ENCODE measurements at regions not wholly inside any gene's neighbourhood (a gene's known extent, or its start where the extent isn't known, plus 50 kb on each side); places are given as distances from the start of the nearest gene placed in this dataset.

DNA sequence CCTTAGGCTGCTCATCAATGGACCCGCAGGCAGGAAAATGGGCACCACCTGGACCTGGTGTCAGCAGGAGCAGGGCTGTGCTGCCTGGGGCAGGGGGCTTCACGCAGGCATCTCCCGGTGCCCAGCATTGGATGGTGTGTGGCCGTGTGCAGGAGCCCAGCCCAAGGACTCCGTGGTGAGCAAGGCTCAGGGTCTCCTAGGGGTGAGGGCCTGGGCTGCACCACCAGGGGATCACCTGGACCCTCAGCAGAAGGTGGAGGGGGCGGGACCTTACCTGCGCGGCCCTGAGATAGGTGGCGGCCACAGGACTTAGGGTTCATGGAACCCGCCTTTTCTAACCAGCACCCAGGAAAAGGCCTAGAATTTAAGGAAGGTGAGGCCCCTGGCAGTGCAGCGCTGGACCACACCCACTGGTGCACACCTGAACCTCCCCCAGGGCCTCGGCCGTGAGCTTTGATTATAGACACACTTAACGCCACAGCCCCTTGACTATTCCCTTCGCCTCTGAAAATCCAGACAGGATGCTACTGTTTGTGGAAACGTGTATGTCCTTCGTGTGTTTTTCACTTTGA, 89.0 kb downstream of the TMEM18 start:
- H3K4me3 ChIP-seq (ENCODE audit: low read length in 3 of 3), result no peak overlapping the region
- intact Hi-C loops (cut with DNase I), result no loop called here
- no peak overlapping the region for H3K27ac ChIP-seq (ENCODE audit: low read depth in 2 of 2, low read length in 2 of 2)
- TF ChIP-seq, protein P1, sequence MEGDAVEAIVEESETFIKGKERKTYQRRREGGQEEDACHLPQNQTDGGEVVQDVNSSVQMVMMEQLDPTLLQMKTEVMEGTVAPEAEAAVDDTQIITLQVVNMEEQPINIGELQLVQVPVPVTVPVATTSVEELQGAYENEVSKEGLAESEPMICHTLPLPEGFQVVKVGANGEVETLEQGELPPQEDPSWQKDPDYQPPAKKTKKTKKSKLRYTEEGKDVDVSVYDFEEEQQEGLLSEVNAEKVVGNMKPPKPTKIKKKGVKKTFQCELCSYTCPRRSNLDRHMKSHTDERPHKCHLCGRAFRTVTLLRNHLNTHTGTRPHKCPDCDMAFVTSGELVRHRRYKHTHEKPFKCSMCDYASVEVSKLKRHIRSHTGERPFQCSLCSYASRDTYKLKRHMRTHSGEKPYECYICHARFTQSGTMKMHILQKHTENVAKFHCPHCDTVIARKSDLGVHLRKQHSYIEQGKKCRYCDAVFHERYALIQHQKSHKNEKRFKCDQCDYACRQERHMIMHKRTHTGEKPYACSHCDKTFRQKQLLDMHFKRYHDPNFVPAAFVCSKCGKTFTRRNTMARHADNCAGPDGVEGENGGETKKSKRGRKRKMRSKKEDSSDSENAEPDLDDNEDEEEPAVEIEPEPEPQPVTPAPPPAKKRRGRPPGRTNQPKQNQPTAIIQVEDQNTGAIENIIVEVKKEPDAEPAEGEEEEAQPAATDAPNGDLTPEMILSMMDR (IDR thresholded peaks at IDR 0.05; ENCODE audit: borderline replicate concordance, extremely low read depth, insufficient read depth), result no peak
- H3K9me3 ChIP-seq (ENCODE audit: control insufficient read depth in 2 of 3, insufficient read depth in 1 of 3, low read length in 3 of 3), result no peaks in the 10 kb centered on the region
- H3K4me1 ChIP-seq (ENCODE audit: control insufficient read depth in 2 of 3, insufficient read depth in 2 of 3, low read depth in 1 of 3, low read length in 3 of 3), result no peaks in the 10 kb centered on the region
- H3K9ac ChIP-seq (ENCODE audit: low read length in 3 of 3), result no peak overlapping the region
- peak in 1 of 5 donors; percentile 66 for DNase-seq
- H3K36me3 ChIP-seq (ENCODE audit: control insufficient read depth in 2 of 3, insufficient read depth in 3 of 3, low read length in 3 of 3), result no peaks in the 10 kb centered on the region
- no peak for FAIRE-seq
- H3K27me3 ChIP-seq (ENCODE audit: control insufficient read depth, insufficient read depth, low read length), result no peaks in the 10 kb centered on the region

DNA sequence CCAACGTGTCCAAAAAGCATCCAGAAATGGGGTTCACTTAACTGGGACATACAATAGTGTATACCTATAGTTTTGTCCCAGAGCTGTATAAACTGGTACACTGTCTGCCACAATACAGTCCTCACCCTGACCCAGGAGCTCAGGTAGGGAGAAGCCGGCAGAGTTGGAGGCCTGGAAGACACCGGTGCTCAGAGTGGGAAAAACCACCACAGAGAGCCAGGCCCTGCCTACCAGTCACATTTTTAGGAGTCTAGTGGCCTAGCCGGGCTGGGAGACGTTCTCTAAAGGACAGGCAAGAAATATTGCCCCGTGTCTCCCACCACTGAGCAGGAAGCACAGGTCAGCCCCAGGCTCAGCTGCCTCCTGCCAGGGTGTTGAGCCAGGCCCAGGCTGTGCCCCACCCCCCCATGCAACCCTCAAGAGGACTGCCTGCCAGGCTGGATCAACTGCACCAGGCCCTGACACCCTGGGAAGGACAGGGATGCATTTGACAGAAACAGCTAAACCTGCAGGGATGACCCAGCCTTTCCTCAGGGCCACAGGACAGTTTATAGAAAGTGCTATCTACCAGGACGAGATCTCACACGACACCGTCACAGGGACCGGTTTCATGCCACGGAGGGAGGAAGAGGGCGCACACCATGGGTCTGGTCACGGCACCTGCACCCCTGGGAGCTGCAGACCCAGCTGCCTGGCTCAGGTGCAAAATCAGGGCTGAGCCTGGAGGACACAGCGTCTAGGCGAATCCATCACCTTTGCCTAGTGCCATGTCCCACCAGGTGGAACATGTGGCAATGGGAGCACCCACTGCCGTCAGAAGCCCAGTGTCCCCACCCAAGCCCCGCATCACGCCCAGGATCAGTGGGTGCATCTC, 89.9 kb downstream of the TMEM18 start:
- Histone ChIP-seq H3K36me3 (ENCODE audit: control insufficient read depth in 2 of 3, insufficient read depth in 3 of 3, low read length in 3 of 3) (no peaks in the 10 kb centered on the region), H3K27me3 (ENCODE audit: control insufficient read depth, insufficient read depth, low read length) (no peaks in the 10 kb centered on the region), H3K4me3 (ENCODE audit: low read length in 3 of 3) (no peak overlapping the region), H3K9me3 (ENCODE audit: control insufficient read depth in 2 of 3, insufficient read depth in 1 of 3, low read length in 3 of 3) (no peaks in the 10 kb centered on the region), H3K4me1 (ENCODE audit: control insufficient read depth in 2 of 3, insufficient read depth in 2 of 3, low read depth in 1 of 3, low read length in 3 of 3) (no peaks in the 10 kb centered on the region), H3K27ac (ENCODE audit: low read depth in 2 of 2, low read length in 2 of 2) (no peak overlapping the region), H3K9ac (ENCODE audit: low read length in 3 of 3) (no peak overlapping the region)
- intact Hi-C loops (cut with DNase I), result no loop called here
- FAIRE-seq, result no peak
- TF ChIP-seq, protein P1 (IDR thresholded peaks at IDR 0.05; ENCODE audit: borderline replicate concordance, extremely low read depth, insufficient read depth), result no peak
- DNase-seq, result peak in 1 of 5 donors; percentile 75

DNA sequence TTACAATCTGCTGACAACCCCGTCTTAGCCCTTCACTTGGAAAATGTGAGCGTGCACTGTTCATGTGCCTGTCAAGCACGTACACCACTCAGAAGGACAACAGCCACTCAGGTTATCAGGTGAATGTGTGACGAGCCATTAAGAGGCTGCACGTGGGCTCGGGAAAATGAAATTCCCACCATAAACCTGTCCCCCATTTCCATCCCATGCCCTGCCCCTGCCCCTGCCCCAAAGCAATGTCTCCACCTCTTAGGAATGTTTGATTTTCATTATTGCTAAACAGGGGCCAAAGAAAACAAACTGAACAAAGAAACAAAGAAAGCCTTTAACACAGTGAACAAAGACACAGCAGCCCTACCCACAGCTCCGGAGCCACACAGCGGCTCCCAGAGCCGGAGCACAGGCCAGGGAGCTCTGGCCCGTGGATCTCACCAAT, 90.5 kb downstream of the TMEM18 start:
- intact Hi-C loops (cut with DNase I), result no loop called here
- Histone ChIP-seq H3K4me1 (ENCODE audit: control insufficient read depth in 2 of 3, insufficient read depth in 2 of 3, low read depth in 1 of 3, low read length in 3 of 3) (no peaks in the 10 kb centered on the region), H3K27me3 (ENCODE audit: control insufficient read depth, insufficient read depth, low read length) (no peaks in the 10 kb centered on the region), H3K9ac (ENCODE audit: low read length in 3 of 3) (no peak overlapping the region), H3K27ac (ENCODE audit: low read depth in 2 of 2, low read length in 2 of 2) (no peak overlapping the region), H3K9me3 (ENCODE audit: control insufficient read depth in 2 of 3, insufficient read depth in 1 of 3, low read length in 3 of 3) (no peaks in the 10 kb centered on the region), H3K4me3 (ENCODE audit: low read length in 3 of 3) (no peak overlapping the region), H3K36me3 (ENCODE audit: control insufficient read depth in 2 of 3, insufficient read depth in 3 of 3, low read length in 3 of 3) (no peaks in the 10 kb centered on the region)
- FAIRE-seq (no peak), DNase-seq (peak in 3 of 5 donors; percentile 44 to 71 (median 50))
- TF ChIP-seq, protein P1 (IDR thresholded peaks at IDR 0.05; ENCODE audit: borderline replicate concordance, extremely low read depth, insufficient read depth), result no peak
